Stimulated activated CD4-positive, alpha-beta T cell treated with anti-CD3 and anti-CD28 coated beads, TNF-alpha, amount 100 ng/mL, for 24 hours (primary cell): ENCODE measurements at regions not wholly inside any gene's neighbourhood (a gene's known extent, or its start where the extent isn't known, plus 50 kb on each side); places are given as distances from the start of the nearest gene placed in this dataset.
"Not testable (repeated sequence)": the region's sequence is repeated elsewhere in the genome, so short reads cannot be mapped to it uniquely, and the experiment has no call there.

Experiments
- DNase-seq, 3 experiments: peaks; one replicate each; pipeline ENCODE4 v3.0.0-alpha.2; 2020; ENCODE audit warnings: low read depth in 3 of 3

GRCh38 chr2:116769514-116769913 lies 1045.0 kb upstream of the DDX18 start:
- no peak for DNase-seq

GRCh38 chr2:116776556-116776955 lies 1037.9 kb upstream of the DDX18 start:
- DNase-seq = no peak

GRCh38 chr2:116787848-116788247 lies 1026.6 kb upstream of the DDX18 start:
- no peak for DNase-seq

GRCh38 chr2:116802671-116803070 lies 1011.8 kb upstream of the DDX18 start:
- DNase-seq = no peak

DNA sequence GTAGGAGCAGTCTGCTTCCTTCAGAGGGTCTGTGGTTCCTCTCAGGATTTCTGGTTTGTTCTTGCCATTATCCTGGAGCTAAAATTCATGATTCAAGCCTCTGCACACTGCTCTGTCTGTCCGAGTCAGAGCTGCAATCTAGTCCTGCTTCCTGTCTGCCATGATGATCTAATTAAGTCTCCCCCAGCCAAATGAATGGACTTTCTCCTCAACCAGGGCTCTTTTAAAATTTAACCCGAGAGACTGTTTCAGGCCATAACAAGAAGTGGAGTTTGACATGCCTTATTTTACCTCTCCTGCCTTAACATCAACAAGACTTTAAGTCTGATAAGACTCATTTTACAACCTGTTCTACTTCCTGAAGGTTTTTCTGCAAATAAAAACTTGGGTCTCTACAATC lies 1009.6 kb upstream of the DDX18 start:
- no peak for DNase-seq

- DNase-seq = not testable (repeated sequence)
Observed at GRCh38 chr2:116806505-116806904, 1008.0 kb upstream of the DDX18 start.

DNA sequence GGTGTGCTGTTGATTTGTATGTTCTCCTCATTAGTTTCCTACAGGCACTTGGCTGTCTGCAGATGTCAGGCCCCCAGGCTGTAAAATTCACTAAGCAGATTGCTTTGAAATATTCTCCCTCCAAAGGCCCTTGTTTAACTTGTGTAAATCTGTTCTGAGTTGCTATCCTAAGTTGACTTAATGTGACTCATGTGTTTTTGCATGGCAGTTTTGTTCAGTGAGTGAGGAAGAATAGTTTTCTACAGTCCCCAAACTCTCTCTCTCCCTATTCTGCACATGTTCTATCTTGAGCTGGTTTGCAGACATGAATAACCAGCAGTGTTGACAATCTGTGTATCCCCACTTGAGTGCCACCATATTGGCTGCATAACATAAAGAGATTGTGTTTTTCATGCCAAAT lies 1005.4 kb upstream of the DDX18 start:
- no peak for DNase-seq

DNA sequence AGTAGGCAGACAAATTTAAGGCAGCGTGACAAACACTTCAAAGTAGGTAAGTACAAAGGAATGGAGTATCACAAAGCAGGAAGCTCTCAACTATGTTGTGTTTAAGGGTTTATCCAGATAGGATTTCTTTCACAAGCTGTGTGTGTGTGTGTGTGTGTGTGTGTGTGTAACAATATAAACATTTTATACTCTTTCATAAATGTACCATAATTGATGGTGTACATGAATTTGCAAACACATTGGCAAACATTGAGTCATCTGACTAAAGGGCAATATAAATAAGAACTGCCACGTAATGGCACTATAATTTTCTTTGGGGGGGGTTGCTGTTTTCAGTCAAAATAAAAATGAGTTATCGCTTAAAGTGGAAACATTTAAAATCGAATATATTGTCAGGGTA lies 1004.4 kb upstream of the DDX18 start:
- DNase-seq = no peak

DNA sequence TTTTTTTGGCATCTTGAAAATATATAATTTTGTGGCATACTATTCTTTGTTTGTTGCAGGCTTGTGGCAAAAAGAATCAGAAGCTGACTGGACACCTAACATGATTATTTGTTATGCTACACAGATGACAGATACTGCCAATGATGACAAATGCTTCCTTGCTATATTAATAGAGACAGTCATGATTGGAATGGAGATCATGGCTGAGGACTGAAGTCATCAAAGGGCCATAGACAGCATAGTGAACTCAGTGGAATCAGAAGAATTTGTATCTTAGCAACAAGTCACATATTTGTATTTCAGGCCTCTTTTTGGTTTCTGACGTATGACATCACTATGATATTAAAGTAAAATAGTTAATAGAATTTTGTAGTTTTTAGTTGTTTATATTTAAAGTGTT lies 1003.8 kb upstream of the DDX18 start:
- no peak for DNase-seq

GRCh38 chr2:116819355-116819754 lies 995.1 kb upstream of the DDX18 start:
- DNase-seq = no peak

DNA sequence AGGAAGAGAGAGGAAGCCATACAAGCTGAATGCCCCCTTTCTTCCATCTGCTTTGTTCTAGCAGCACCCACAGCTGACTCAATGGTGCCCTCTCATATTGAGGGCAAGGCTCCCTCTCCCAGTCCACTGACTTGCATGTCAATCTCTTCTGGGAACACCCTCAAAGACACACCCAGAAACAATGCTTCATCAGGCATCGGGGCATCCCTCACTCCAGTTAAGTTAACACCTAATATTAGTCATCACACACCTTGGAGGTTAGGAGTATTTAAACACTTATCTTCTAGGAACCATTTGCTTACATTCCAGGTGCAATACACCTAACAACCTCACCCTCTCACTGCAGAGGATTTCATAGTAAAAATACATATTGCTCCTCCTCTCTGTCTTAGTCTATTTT lies 993.5 kb upstream of the DDX18 start:
- DNase-seq = no peak

DNA sequence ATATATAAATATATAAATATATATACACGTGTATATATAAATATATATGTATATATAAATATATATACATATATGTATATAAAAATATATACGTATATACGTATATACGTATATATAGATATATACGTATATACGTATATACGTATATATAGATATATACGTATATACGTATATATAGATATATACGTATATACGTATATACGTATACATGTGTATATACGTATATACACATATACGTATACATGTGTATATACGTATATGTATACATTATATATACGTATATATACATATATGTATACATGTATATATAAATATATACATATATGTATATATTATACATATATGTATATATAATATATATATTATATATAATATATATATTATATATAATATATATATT lies 984.9 kb upstream of the DDX18 start:
- DNase-seq = not testable (repeated sequence)

DNA sequence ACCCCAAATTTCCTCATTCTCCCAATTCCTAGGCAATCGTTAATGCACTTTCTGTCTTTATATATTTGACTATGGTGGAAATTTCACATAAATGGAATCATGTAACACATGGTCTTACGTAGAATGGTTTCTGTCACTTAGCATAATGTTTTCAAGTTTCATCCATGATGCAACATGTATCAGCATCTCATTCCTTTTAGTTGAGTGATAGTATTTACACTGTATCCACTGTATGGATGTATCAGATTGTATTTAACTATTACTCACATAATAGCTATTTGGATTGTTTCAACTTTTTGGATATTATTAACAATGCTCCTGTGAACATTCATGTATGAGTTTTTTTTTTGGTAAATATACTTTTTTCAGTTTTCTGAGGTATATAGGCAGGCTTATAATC lies 982.3 kb upstream of the DDX18 start:
- DNase-seq = no peak

DNA sequence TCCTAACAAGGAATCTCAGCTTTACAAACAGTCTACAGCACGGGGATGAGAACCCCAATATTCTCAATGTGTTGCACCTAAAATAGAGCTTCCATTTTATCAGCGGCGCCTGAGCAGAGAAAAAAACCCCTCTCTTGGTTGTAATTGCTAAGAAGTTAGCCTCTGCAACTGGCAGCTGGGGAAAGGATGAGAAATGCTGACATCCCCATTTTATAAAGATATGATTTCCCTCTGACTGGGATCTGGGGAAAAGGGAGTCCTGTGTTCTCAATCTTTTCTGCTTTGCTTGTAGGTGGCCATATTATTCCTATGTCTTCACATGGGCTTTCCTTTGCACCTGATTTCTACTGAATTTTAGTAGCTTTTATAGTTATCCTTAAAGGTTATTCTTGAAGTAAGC lies 981.4 kb upstream of the DDX18 start:
- DNase-seq = no peak

DNA sequence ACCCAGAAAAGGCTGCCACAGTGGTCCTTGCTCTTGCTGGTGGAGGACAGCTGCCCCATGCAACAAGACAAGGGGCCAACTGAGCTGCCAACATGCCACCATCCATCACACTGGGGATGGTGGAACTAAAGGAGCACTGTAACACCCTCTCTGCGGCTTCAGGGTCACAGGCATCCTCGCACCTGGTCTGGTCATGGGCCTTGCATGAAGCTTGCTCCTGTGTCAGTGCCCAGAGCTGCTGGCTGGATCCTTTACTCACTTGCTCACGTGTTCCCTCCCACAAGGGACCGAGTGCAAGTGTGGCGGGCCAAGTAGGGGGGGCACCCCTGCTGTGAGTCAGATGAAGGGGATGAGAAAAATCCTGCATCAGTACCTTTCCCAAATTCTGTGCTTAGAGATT lies 972.3 kb upstream of the DDX18 start:
- DNase-seq = no peak

DNA sequence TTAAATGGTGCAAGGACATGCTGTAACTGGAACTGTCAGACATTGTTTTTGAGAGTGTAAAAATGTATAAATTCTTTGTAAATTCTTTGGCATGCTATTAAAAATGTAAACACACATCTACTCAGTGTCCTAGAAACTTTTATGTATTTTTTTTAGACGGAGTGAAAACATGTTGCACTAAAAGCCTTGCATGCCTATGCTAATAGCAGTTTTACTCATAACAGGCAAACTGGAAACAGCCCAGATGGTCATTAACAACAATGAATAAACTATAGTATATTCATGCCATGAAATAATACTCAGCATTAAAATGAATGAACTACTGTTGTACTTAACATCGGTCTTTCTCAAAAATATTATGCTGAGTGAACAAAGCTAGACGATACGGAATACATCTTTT lies 954.8 kb upstream of the DDX18 start:
- no peak for DNase-seq

- DNase-seq = no peak
Observed at GRCh38 chr2:116874021-116874420, 940.5 kb upstream of the DDX18 start.

DNA sequence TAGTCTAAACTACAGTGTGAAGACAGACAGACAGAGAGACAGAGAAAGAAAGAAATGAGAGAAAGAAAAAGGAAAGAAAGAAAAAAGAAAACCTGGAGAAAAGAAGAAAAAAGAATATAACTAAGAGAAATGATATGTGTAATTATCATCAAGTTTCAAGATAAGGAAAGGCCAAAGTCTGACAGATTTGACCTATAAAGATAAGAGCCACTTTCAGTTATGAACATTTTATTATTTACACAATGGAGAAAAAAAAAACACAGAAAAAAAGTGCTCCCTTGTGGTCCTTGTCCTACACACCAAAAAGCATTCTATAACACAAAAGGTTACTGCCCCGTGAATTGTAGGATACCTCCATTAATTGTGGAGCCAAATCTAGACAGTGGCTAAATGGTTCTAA lies 937.2 kb upstream of the DDX18 start:
- no peak for DNase-seq

DNA sequence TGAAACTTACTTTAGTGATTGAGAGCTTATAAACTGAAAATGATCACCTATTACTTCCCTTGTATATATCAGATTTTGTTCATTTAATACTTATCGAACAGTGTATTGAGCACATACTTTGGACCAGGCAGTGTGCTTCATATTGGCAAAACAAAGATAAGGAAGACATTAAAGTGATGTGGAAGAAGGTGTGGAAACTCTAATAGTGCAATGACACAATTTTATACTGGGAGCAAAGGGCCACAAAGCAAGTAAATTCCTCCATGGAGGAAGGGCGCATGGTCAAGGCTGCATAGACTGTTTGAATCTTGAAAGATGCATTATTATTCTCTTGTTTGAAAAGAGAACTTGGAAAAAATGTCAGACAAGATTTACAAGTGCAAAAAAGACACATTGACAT lies 936.5 kb upstream of the DDX18 start:
- DNase-seq = no peak

DNA sequence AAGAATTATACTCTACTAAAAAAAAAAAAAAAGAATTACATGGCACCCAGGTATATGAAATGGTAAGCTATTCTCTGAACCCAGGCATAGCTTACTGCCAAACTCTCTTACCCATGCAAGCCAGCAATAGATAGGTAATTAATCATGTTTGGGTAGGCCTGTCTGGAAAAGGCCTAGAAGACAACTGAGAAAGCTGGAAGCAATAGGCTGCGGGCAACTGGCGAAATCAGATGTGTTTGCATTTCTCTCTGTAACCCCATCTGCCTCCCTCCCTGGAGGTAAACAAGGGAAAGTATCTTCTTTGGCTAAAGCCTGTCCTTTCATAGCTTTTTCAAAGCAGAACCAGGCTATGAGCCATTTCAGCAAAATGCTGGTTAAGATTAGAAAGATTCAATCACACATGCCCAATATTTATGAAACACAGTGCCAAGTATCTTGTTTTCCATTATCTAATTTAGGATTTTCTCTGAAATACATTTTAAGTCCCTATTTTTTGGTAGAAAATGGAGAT lies 934.8 kb upstream of the DDX18 start:
- no peak for DNase-seq

- no peak for DNase-seq
Observed at GRCh38 chr2:116891191-116891590, 923.3 kb upstream of the DDX18 start.

DNA sequence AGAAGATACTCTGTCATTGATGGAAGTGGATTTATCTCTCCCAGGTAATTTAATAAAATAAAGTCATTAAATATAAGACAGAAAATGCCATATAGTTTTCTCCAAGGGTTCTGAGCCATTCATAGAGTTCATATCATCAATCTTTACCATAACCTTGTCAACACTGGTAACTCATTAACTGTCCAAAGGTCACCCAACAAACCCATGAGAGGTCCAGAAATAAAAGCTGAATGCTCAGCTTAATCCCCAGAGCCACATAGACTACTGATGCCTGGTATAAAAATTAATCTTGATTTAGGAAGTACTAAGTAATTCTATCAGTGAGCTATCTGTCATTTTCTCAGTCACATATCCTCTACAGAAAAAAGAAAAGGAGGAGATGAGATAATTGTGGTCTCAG lies 903.0 kb upstream of the DDX18 start:
- DNase-seq = no peak

DNA sequence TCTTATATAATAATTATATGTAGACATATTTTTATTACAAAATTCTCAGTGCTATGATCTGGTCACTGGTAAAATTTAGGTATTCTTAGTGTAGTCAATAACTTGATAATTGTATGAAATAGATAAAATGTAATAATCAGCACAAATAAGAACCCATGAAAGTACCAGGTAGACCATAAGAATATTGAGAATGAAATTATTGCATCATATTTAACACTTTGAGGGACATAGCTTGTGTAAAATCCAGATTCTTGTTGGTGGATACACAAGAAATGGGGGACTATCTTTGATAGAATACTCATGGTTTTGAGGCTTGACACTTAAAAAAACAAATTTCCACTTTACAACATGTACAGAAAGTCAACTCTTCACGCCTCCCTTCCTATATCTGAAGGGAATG lies 898.8 kb upstream of the DDX18 start:
- DNase-seq = no peak

GRCh38 chr2:116917196-116917595 lies 897.3 kb upstream of the DDX18 start:
- no peak for DNase-seq

DNA sequence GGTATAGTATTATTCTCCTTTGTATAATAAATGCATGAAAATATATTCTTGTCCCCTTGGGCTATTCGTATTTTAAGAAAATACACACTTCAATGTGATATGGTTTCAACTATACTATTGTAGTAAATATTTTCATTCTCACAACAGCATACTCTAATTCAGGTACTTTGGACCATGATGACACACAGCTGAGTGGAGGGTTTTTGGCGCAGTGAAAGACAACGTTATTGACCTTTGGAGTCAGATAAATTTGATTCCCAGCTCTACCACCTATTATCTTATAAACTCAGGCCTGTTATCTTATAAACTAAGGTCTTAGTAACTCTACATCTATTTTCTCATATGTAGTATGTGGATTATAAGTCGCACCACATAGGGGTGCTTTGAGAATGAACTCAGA lies 895.9 kb upstream of the DDX18 start:
- no peak for DNase-seq
